ENCODE measurements at regions not wholly inside any gene's neighbourhood (a gene's known extent, or its start where the extent isn't known, plus 50 kb on each side); places are given as distances from the start of the nearest gene placed in this dataset.

- no peak for TF ChIP-seq ZNF19 (tag by site-specific recombination; IDR thresholded peaks at IDR 0.05; ENCODE audit: low read depth)
- no peak for TF ChIP-seq ZNF350 (tag by site-specific recombination; IDR thresholded peaks at IDR 0.05)
- no peak for TF ChIP-seq ZNF148 (tag by site-specific recombination; IDR thresholded peaks at IDR 0.05; ENCODE audit: borderline replicate concordance)
- no peak for TF ChIP-seq ZBTB1 (tag by site-specific recombination; IDR thresholded peaks at IDR 0.05)
- no peak for TF ChIP-seq ZNF174 (tag by site-specific recombination; IDR thresholded peaks at IDR 0.05)
- no peak for TF ChIP-seq BCL6B (tag by site-specific recombination; IDR thresholded peaks at IDR 0.05)
- CTCF ChIA-PET = no interaction called here
- Histone ChIP-seq H3K4me1 (ENCODE audit: control insufficient read depth, insufficient read depth, low read length) (no peaks in the 10 kb centered on the region), H3K4me3 (ENCODE audit: low read depth, low read length) (no peak overlapping the region), H3K36me3 (ENCODE audit: control insufficient read depth in 2 of 2, insufficient read depth in 1 of 2, low read length in 2 of 2) (no peaks in the 10 kb centered on the region), H3K27ac (ENCODE audit: extremely low read depth, low read depth, low read length) (no peak overlapping the region), H3K9me3 (ENCODE audit: control insufficient read depth, insufficient read depth, low read depth, low read length) (no peaks in the 10 kb centered on the region)
- POLR2A ChIA-PET = no interaction called here
Observed at GRCh38 chr9:27763831-27764230, 190.6 kb upstream of the C9orf72 start.

GRCh38 chr9:27765266-27766072, 192.2 kb upstream of the C9orf72 start:
- POLR2A ChIA-PET = no interaction called here
- Histone ChIP-seq H3K36me3 (ENCODE audit: control insufficient read depth in 2 of 2, insufficient read depth in 1 of 2, low read length in 2 of 2) (no peaks in the 10 kb centered on the region), H3K4me3 (ENCODE audit: low read depth, low read length) (no peak overlapping the region), H3K27ac (ENCODE audit: extremely low read depth, low read depth, low read length) (no peak overlapping the region), H3K9me3 (ENCODE audit: control insufficient read depth, insufficient read depth, low read depth, low read length) (no peaks in the 10 kb centered on the region), H3K4me1 (ENCODE audit: control insufficient read depth, insufficient read depth, low read length) (no peaks in the 10 kb centered on the region)
- CTCF ChIA-PET = interaction anchor here (0.5 kb wide), 1 partner anchor 22 kb away, joined by 4 read pairs; no protein-coding TSS in a partner anchor
- TF ChIP-seq ZNF19 (tag by site-specific recombination; IDR thresholded peaks at IDR 0.05; ENCODE audit: low read depth) = no peak
- no peak for TF ChIP-seq ZNF423 (tag by site-specific recombination; IDR thresholded peaks at IDR 0.05)
- TF ChIP-seq ZNF280C (tag by site-specific recombination; IDR thresholded peaks at IDR 0.05) = no peak
- no peak for TF ChIP-seq INSM2 (tag by site-specific recombination; IDR thresholded peaks at IDR 0.05)
- TF ChIP-seq ZNF302 (tag by site-specific recombination; IDR thresholded peaks at IDR 0.05; ENCODE audit: low read depth) = no peak
- TF ChIP-seq ZNF341 (tag by site-specific recombination; IDR thresholded peaks at IDR 0.05; ENCODE audit: low read depth) = no peak
- no peak for TF ChIP-seq ZNF514 (tag by site-specific recombination; IDR thresholded peaks at IDR 0.05)
- no peak for TF ChIP-seq HOXA7 (CRISPR knock-in tag; IDR thresholded peaks at IDR 0.05; ENCODE audit: borderline replicate concordance)
- TF ChIP-seq BCL11B (tag by site-specific recombination; IDR thresholded peaks at IDR 0.05; ENCODE audit: low read depth) = no peak
- no peak for TF ChIP-seq ZNF596 (tag by site-specific recombination; IDR thresholded peaks at IDR 0.05)
- no peak for TF ChIP-seq ZNF747 (tag by site-specific recombination; IDR thresholded peaks at IDR 0.05)
- TF ChIP-seq ZNF223 (tag by site-specific recombination; IDR thresholded peaks at IDR 0.05) = no peak

Measured in HEK293 (cell line).